Uterus (tissue), 2 donors: ENCODE measurements at regions not wholly inside any gene's neighbourhood (a gene's known extent, or its start where the extent isn't known, plus 50 kb on each side); places are given as distances from the start of the nearest gene placed in this dataset.

ENCODE experiments used
- POLR2A ChIP-seq, 2 donors: fragments of 450-650 bp; IDR thresholded peaks; one replicate each; pipeline ENCODE4 v1.6.1; 2016; ENCODE audit warnings: antibody characterized with exemption in 2 of 2, mild to moderate bottlenecking in 1 of 2, moderate library complexity in 1 of 2
- TF ChIP-seq, protein P1 (sequence below), 4 experiments: fragments of 200-600 bp in 2 of 4; fragments of 450-650 bp in 2 of 4; sonication (generic) in 2 of 4; IDR thresholded peaks; one replicate each; pipeline ENCODE4 v1.5.1; 2016 to 2019; ENCODE audit warnings: antibody characterized with exemption in 4 of 4, mild to moderate bottlenecking in 2 of 4, moderate library complexity in 1 of 4

DNA sequence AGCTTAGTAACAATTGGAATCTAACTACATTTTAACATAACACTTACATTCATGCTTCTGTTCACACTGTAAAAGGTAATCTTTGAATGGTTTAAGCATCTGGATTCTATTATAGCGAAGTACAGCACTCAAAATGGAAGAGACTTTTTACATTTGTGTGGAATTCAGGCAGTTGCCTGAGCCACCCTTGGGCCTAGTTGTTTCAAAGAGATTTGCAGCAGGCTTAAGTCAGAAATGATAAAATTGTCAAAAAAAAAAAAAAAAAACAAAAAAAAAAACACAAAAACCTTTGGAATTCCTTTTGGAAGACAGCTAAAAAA lies 199.9 kb downstream of the LYPLAL1 start:
- TF ChIP-seq, protein P1, sequence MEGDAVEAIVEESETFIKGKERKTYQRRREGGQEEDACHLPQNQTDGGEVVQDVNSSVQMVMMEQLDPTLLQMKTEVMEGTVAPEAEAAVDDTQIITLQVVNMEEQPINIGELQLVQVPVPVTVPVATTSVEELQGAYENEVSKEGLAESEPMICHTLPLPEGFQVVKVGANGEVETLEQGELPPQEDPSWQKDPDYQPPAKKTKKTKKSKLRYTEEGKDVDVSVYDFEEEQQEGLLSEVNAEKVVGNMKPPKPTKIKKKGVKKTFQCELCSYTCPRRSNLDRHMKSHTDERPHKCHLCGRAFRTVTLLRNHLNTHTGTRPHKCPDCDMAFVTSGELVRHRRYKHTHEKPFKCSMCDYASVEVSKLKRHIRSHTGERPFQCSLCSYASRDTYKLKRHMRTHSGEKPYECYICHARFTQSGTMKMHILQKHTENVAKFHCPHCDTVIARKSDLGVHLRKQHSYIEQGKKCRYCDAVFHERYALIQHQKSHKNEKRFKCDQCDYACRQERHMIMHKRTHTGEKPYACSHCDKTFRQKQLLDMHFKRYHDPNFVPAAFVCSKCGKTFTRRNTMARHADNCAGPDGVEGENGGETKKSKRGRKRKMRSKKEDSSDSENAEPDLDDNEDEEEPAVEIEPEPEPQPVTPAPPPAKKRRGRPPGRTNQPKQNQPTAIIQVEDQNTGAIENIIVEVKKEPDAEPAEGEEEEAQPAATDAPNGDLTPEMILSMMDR (IDR thresholded peaks at IDR 0.05), result no peak
- no peak for TF ChIP-seq POLR2A (IDR thresholded peaks at IDR 0.05)
